ENCODE measurements at regions not wholly inside any gene's neighbourhood (a gene's known extent, or its start where the extent isn't known, plus 50 kb on each side); places are given as distances from the start of the nearest gene placed in this dataset.

GRCh38 chr12:17278946-17279345, 673.0 kb upstream of the LMO3 start:
- H3K27me3 ChIP-seq = no peaks in the 10 kb centered on the region
- DNase-seq = no peak
- intact Hi-C loops (cut with DNase I) = no loop called here
- no peak for TF ChIP-seq POLR2A (IDR thresholded peaks at IDR 0.05)
- no peaks in the 10 kb centered on the region for H3K36me3 ChIP-seq
- H3K27ac ChIP-seq = no peak overlapping the region
- no peak overlapping the region for H3K4me3 ChIP-seq
- no peaks in the 10 kb centered on the region for H3K9me3 ChIP-seq
- no peaks in the 10 kb centered on the region for H3K4me1 ChIP-seq (ENCODE audit: insufficient read depth)

DNA sequence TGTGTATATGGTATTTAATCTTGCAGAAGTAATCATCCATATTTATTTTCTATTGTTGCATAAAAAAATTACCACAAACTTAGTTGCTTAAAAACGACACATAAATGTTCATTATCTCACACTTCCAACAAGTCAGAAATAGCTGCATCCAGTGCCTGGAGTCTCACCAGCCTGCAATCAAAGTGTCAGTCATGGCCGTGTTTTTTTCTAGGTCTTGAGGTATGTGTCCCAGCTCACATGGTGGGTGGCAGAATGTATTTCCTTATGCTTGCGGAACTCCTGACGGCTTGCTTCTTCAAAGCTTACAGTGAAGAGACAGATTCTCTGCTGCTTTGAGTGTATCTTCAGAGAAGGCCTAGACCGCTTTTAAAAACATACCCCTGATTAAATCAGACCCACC, 670.2 kb upstream of the LMO3 start:
- Histone ChIP-seq H3K4me1 (ENCODE audit: insufficient read depth) (no peaks in the 10 kb centered on the region), H3K9me3 (no peaks in the 10 kb centered on the region)
- TF ChIP-seq, protein P1, sequence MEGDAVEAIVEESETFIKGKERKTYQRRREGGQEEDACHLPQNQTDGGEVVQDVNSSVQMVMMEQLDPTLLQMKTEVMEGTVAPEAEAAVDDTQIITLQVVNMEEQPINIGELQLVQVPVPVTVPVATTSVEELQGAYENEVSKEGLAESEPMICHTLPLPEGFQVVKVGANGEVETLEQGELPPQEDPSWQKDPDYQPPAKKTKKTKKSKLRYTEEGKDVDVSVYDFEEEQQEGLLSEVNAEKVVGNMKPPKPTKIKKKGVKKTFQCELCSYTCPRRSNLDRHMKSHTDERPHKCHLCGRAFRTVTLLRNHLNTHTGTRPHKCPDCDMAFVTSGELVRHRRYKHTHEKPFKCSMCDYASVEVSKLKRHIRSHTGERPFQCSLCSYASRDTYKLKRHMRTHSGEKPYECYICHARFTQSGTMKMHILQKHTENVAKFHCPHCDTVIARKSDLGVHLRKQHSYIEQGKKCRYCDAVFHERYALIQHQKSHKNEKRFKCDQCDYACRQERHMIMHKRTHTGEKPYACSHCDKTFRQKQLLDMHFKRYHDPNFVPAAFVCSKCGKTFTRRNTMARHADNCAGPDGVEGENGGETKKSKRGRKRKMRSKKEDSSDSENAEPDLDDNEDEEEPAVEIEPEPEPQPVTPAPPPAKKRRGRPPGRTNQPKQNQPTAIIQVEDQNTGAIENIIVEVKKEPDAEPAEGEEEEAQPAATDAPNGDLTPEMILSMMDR (IDR thresholded peaks at IDR 0.05) = no peak
- TF ChIP-seq POLR2A (IDR thresholded peaks at IDR 0.05) (no peak), EP300 (IDR thresholded peaks at IDR 0.05) (no peak)

GRCh38 chr12:17266856-17267255, 660.9 kb upstream of the LMO3 start:
- intact Hi-C loops (cut with DNase I) = no loop called here
- DNase-seq = no peak
- 86 to 91% (median 89%) methylated on average over 5 of the region's 5 CpGs for WGBS, 3 donors
- TF ChIP-seq POLR2A (IDR thresholded peaks at IDR 0.05) (no peak), EP300 (IDR thresholded peaks at IDR 0.05) (no peak)
- TF ChIP-seq, protein P1 (IDR thresholded peaks at IDR 0.05) = no peak
- Histone ChIP-seq H3K9me3 (no peaks in the 10 kb centered on the region), H3K4me3 (no peak overlapping the region), H3K27ac (no peak overlapping the region), H3K27me3 (no peaks in the 10 kb centered on the region), H3K36me3 (no peaks in the 10 kb centered on the region), H3K4me1 (ENCODE audit: insufficient read depth) (no peaks in the 10 kb centered on the region)

More for the DNA sequence above, 670.2 kb upstream of the LMO3 start:
- Histone ChIP-seq H3K27me3 (no peaks in the 10 kb centered on the region), H3K27ac (no peak overlapping the region), H3K36me3 (no peaks in the 10 kb centered on the region), H3K4me3 (no peak overlapping the region)
- intact Hi-C loops (cut with DNase I) = no loop called here
- DNase-seq = no peak
- WGBS, 3 donors = 87 to 88% (median 87%) methylated on average over 5 of the region's 5 CpGs

DNA sequence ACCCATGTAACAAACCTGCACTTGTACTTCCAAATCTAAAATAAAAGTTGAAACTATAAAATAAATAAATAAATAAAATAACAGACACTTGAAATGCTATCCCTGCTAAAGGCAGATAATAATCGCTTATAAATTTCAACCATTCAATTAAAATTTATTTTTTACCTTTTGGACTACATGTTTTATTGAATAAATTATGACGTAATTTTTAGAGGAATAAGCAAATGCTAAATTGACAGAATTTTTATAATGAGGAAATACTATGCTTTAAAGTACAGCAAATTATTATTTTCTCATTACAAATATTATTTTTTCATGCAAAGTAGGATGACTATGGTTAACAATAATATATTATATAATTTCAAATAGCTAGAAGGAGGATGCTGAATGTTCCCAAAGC, 658.6 kb upstream of the LMO3 start:
- H3K36me3 ChIP-seq = no peaks in the 10 kb centered on the region
- TF ChIP-seq POLR2A (IDR thresholded peaks at IDR 0.05) = no peak
- no peak for TF ChIP-seq EP300 (IDR thresholded peaks at IDR 0.05)
- TF ChIP-seq, protein P1 (IDR thresholded peaks at IDR 0.05) = no peak
- no peak overlapping the region for H3K4me3 ChIP-seq
- H3K27me3 ChIP-seq = no peaks in the 10 kb centered on the region
- no peak overlapping the region for H3K27ac ChIP-seq
- H3K4me1 ChIP-seq (ENCODE audit: insufficient read depth) = no peaks in the 10 kb centered on the region
- WGBS, 3 donors = 94 to 96% (median 96%) methylated on average over 2 of the region's 2 CpGs
- no peaks in the 10 kb centered on the region for H3K9me3 ChIP-seq
- no peak for DNase-seq
- intact Hi-C loops (cut with DNase I) = no loop called here

DNA sequence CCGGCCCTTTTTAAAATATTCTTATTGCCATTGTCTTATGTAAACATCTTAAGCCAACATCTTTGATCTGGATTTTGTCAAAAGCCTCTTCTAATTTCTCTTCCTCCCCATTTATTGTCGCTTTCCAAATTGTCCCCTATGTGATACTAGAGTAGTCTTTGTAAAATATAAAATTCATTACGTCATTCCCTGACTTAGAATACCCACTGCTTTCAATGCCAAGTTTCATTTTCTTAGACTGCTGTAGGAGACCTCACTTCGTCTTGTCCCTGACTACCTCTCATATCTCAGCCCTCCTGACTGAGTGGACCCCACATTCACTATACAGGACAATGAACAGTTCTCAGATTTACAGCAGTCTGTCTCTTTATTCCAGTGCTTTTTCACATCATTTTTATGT, 633.9 kb upstream of the LMO3 start:
- WGBS, 3 donors = 86 to 94% (median 88%) methylated on average over 4 of the region's 4 CpGs
- H3K9me3 ChIP-seq = no peaks in the 10 kb centered on the region
- no peaks in the 10 kb centered on the region for H3K4me1 ChIP-seq (ENCODE audit: insufficient read depth)
- H3K27me3 ChIP-seq = no peaks in the 10 kb centered on the region
- intact Hi-C loops (cut with DNase I) = no loop called here
- H3K36me3 ChIP-seq = no peaks in the 10 kb centered on the region
- TF ChIP-seq, protein P1 (IDR thresholded peaks at IDR 0.05) = no peak
- TF ChIP-seq EP300 (IDR thresholded peaks at IDR 0.05) (no peak), POLR2A (IDR thresholded peaks at IDR 0.05) (no peak)
- H3K4me3 ChIP-seq = no peak overlapping the region
- no peak for DNase-seq
- no peak overlapping the region for H3K27ac ChIP-seq
